NCI-H1092 (cell line): ENCODE measurements at regions not wholly inside any gene's neighbourhood (a gene's known extent, or its start where the extent isn't known, plus 50 kb on each side); places are given as distances from the start of the nearest gene placed in this dataset.
A peak's percentile ranks its signal among the peaks of the same experiment; 100 is the strongest.

Experiments used
- DNase-seq: peaks from one replicate; lab custom pipeline; 2025; lab: John Stamatoyannopoulos, UW

DNA sequence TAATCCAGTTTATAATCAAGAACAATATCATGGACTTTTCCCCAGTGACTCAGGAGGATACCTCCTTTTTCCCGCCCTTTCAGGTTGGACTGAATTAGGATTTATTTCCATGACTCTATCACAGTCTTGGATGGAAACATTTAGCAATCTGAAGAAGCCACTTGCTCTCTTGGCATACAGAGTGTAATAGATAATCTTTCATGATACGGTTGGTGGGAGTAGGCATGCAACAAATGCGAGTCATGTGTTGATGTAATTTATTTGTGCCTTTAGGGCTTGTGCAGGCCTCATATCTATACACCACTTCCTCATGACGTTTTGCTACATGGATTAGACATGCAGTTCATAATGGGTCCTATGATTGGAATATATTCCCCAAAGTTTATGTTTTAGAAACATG lies 54.2 kb upstream of the MCTP2 start:
- no peak for DNase-seq

DNA sequence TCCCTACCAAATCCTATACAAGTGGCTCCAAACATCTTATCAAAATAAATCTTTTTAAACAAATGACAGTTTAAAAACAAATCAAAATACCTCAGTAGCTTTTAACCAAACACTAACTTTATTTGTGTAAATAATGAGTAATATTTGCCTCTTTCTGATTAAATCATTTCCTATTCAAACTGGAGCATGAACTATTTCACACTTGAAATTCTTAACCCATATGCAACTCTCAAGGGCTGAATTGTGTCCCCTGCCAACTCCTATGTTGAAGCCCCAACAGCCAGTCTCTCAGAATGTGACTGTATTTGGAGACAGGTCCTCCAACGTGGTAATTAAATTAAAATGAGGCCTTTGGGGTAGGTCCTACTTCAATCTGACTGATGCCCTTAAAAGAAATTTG lies 55.9 kb upstream of the MCTP2 start:
- no peak for DNase-seq

DNA sequence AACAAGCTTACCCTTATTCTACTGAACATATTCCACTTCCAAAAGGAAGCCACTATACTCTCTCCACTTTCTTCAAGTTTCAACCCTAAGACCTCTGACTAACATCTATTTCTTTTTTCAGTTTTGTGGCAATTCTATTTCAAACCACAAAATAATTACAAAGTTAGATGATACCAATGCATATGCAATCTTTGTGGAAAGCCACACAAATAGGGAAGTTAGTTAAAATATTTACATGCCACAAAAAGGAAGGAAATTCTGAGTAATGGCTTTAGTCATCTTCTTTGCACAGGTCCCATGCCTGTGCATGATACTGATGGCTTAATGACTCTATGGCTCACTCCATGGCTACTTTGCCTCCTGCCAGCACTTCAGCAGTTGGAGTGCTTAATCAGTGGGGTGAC lies 57.0 kb upstream of the MCTP2 start:
- DNase-seq = no peak

DNA sequence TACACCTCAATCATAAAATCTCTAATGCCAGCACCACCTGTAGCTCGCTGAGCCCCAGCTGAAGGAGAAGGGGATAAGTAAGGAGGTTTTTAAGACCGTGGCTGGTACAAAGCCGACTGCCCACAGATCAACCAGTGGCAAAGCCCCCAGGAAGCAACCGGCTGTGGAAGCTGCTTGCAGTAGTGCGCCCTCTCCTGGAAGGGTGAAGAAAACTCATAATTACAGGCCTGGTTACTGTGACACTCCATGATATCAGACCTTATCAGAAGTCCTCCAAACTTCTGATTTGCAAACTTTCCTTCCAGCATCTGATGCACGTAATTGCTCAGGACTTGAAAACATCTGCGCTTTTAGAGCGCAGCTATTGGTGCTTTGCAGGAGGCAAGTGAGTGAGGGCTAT lies 63.1 kb upstream of the MCTP2 start:
- DNase-seq = no peak

DNA sequence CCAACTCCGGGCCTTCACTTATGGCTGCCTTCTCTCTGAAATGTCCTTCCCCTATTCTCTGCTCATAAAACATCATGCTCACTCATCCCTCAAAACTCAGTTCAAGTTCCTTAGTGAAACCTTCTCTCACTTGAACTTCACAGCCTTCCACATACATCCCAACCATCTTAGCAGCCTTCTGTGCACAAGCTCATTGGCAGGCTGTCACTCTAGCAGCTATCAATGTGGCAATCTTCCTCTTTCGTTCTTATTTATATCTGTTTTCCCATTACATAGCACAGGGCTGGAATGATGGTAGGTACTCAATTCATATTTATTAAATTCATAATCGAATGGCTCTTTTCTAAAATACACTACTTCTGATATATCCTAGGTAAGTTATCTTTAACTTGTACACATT lies 66.4 kb upstream of the MCTP2 start:
- no peak for DNase-seq

DNA sequence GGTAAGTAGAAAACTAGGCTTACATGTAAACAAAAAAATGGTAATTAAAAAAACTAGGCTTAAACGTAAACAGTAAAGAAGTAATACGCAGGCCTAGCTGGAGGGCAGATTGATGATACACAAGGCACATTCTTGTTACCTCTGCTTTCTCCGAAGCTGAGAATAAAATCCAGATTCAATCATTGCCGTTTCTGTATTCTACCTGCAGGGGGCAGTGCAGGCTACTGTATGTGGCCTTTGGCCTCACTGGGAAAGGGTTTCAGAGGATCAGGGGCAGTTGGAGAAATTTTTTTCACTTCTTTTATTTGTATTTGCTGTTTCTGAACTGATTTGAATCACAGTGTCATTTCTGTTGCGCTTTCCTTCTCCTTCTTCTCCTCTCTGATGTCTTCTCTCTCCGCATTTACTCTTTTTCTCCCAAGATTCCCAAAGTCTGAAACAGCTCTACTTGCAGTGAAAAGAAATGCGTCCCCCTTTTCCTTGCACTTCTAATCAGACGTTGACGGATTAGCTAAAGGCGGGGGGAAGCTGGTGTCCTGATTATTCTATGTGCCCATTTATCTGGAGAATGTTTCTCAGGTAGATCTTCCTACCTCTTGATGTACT lies 67.1 kb upstream of the MCTP2 start:
- DNase-seq = peak; percentile 42

DNA sequence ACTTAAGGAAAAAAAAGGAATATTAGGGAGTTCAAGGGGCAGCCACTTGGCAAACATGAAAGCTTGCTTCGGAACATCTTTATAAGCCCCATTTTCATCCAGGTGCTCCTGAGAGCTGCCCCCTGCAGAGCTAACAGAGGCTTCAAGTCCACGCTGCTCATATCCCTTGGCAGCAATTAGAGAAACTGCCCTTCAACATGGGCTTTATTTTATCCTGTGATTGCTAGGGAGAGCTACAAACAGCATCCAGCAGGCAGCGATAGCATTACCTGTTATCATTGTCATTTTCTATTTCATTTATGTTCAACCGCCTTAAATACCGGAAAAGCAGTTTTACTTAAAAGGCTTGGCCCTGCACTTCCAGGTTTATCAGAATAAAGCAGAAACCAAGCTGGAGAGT lies 68.4 kb upstream of the MCTP2 start:
- no peak for DNase-seq

- DNase-seq = no peak
Measured at GRCh38 chr15:94154255-94154654, 77.1 kb upstream of the MCTP2 start.

- DNase-seq = no peak
Measured at GRCh38 chr15:94145046-94145445, 86.3 kb upstream of the MCTP2 start.

GRCh38 chr15:94141802-94142201 lies 89.6 kb upstream of the MCTP2 start:
- no peak for DNase-seq

GRCh38 chr15:94135486-94136147 lies 95.7 kb upstream of the MCTP2 start:
- no peak for DNase-seq

DNA sequence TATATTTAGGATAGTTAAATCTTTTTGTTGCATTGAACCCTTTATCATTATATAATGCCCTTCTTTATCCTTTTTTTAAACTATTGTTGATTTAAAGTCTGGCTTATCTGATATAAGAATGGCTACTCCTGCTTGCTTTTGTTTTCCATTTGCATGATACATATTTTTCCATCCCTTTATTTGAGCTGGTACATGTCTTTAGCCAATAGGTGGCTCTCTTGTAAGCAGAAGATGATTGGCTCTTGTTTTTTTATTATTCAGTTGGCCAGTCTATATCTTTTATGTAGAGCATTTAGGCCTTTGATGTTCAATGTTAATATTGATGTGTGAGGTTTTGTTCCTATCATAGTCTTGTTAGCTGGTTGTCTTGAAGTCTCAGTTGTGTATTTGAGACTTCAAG lies 99.5 kb upstream of the MCTP2 start:
- no peak for DNase-seq

- no peak for DNase-seq
Measured at GRCh38 chr15:94130504-94130903, 100.9 kb upstream of the MCTP2 start.

- DNase-seq = no peak
Measured at GRCh38 chr15:94127006-94127405, 104.4 kb upstream of the MCTP2 start.

GRCh38 chr15:94125698-94126097 lies 105.7 kb upstream of the MCTP2 start:
- DNase-seq = no peak

DNA sequence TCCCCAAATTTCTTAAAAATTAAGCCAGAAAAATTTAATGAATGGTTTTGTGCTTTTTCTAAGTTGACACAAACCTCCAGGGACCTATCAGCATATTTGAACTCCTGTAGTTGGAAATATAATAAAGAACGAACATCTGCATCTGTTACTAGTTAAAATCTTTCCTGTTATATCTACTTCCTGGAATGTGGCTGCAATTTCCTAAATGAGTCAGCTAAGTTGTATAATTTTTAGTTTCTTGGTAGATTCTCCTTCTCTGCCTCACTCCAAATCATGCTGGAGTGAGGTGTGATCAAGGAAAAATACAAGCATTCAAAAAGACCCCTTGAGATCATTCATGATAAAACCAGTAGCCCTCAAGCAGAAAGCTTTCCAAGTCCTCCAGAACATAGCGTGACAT lies 106.2 kb upstream of the MCTP2 start:
- DNase-seq = no peak

DNA sequence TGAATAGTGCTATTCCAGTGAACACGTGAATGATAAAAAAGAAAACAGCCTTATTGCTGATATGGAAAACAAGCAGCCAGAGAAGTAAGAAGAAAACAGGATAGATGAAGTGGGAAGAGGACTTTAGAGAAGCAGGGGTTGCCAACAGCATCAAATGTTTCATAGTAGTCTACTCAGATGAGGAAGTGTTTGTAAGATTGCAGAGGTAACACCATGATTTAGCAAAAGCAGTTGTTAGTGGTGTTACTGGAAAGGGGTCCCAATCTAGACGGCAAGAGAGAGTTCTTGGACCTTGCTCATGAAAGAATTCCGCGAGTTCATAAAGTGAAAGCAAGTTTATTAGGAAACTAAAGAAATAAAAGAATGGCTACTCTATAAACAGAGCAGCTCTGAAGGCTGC lies 108.8 kb upstream of the MCTP2 start:
- DNase-seq = no peak

GRCh38 chr15:94119923-94120775 lies 111.2 kb upstream of the MCTP2 start:
- DNase-seq = peak; percentile 79

DNA sequence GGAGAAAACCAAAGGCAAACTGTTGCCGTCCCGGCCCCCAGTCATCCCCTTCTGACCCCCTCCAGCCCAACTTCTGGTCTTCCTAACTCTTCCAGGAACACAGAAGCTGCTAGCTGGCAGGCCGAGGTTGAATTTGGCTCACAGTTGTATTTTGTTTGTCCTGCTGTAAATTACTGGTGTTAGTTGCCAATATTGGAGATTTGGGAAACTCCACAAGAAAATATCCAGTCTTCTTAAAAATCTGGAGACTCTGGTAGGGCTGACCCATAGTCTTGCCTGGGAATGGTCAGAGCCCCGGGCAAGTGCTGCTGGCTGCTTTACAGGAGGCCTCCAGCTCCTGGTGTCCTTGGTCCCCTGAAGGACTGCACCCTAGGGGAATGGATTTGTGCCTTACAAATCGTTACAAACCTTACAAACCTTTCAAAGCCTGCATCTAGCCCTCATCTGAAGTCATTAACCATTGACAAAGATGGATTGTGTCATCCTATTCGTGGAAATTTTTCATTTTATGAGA lies 112.0 kb upstream of the MCTP2 start:
- DNase-seq = no peak

DNA sequence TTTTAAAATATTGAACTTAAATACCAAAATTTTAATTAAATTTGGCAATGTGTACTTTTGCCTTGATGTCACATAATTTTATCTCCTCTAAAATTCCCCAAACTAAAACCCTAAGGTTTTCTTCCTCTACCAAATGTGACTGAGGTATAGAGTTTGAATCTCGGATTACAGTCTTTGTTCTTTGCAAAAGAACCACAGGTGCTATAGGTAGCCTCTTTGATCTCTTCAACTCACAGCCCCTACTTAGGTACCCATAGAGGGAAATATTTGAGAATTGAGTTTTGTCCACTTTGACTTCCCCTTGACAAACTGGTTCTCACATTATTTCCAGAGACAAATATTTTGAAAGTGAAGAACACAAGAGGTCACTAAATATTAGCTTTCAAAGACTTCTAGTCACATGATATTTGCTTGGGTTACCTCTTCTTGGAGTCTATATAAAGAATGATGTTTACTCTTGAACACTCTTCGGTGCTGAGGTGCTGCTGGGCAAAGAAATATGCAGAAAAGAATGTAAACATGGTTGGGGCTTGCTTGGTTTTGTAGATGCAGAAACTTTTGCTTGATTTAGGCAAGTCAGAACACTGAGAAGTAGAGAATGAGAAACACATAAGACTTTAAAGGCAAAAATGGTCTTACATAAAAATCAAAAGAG lies 120.8 kb upstream of the MCTP2 start:
- no peak for DNase-seq

DNA sequence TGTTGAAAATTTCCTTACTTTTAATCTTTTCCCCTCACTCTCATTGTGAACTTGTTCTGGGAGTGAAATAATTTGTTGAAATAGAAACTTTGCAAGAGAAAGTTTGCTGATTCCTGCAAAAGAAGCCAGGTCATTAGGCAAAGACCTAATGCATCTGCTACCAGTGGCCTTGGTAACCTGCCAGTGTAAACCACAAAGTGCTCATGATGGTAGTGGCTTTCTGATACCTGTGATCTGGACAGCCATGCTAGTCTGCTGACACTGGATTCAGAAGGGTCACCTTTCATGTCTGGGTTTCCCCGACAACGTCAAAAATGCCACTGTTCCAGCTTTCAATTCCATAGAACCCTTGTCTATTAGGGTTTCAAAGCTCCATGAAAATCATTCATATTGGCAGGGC lies 123.7 kb upstream of the MCTP2 start:
- no peak for DNase-seq

DNA sequence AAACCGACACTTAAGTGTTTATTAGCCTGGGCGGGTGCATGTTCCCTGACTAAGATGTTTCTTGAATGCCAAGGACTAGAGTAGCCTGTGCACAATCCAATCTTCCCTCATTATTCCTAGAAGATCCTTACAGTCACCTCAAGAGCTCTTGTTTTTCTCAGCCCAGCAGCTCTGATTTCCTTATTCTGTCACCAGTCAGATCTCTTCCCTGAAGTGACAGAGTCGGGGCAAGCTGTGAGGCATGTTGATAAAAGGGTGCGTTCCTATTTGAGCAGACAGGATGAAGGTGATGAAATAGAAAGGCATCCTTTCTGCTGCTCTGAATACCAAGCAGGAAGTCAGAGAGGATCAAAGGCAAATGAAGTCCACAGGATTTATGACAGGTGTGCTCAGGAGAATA lies 125.6 kb upstream of the MCTP2 start:
- DNase-seq = no peak

DNA sequence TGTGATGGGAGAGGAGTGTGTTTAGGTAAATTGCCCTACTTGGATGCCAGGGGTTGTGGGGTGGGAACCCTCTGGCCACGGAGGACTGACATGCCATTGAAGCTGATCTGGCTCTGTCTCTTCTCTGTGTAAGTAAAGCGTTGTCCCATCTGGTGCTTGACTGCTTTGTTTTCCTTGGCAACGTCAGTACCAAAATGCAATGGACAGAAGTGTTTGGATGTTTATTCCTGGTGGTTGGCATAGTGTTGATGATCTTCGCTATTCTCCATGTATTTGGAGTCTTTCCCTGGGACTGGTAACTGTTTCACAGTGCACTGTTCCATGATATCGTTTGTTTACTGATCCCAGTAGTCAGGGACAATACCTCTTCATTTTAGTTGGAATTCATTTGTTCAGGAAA lies 130.5 kb upstream of the MCTP2 start:
- no peak for DNase-seq
